H1 (cell line): ENCODE measurements at regions not wholly inside any gene's neighbourhood (a gene's known extent, or its start where the extent isn't known, plus 50 kb on each side); places are given as distances from the start of the nearest gene placed in this dataset.

Experiments used
- CTCF ChIA-PET: fragments of 300-600 bp; sonication (Branson Sonifier 250); formaldehyde crosslinking; loops from one replicate; lab custom pipeline; 2021; ENCODE audit not compliant: partially characterized antibody; lab: Charles Lee
- POLR2A ChIA-PET: fragments of 300-600 bp; sonication (Branson Sonifier 250); formaldehyde crosslinking; loops from one replicate; lab custom pipeline; 2021; ENCODE audit warnings: inconsistent platforms; ENCODE audit not compliant: partially characterized antibody; lab: Charles Lee
- DNase-seq, 2 experiments: peaks; one replicate each; pipeline versions ENCODE4 v3.0.0 to v3.0.0-alpha.2; 2010 to 2022; ENCODE audit warnings: low spot score in 2 of 2, low read depth in 1 of 2, mixed read lengths in 1 of 2
- FAIRE-seq: peaks from 2 replicates; lab custom pipeline; 2011; peaks lifted over from hg19 to GRCh38; lab: Jason Lieb, UNC
- H2AFZ ChIP-seq: 2 replicates; pipeline ENCODE4 v1.8.1; 2012; ENCODE audit warnings: low read length, inconsistent platforms
- H2AK5ac ChIP-seq: 2 replicates; pipeline ENCODE4 v1.6.1; 2013; ENCODE audit warnings: low read depth, low read length
- H2BK120ac ChIP-seq: replicated peaks from 2 replicates; pipeline ENCODE3; 2013; ENCODE audit warnings: low read depth, low read length, inconsistent platforms
- H2BK12ac ChIP-seq: 2 replicates; pipeline ENCODE4 v1.6.1; 2013; ENCODE audit warnings: low read depth, low read length
- H2BK15ac ChIP-seq: 2 replicates; pipeline ENCODE4 v1.6.1; 2013; ENCODE audit warnings: low read length
- H2BK20ac ChIP-seq: 2 replicates; pipeline ENCODE4 v1.6.1; 2013; ENCODE audit warnings: low read length
- H2BK5ac ChIP-seq: 2 replicates; pipeline ENCODE4 v1.6.1; 2013; ENCODE audit warnings: low read depth, low read length
- H3K14ac ChIP-seq: 2 replicates; pipeline ENCODE4 v1.6.1; 2013; ENCODE audit warnings: inconsistent platforms; ENCODE audit not compliant: insufficient read length
- H3K18ac ChIP-seq: 2 replicates; pipeline ENCODE4 v1.6.1; 2013; ENCODE audit warnings: low read length; ENCODE audit errors: extremely low read depth
- H3K23ac ChIP-seq: 2 replicates; pipeline ENCODE4 v1.6.1; 2013; ENCODE audit warnings: inconsistent platforms; ENCODE audit not compliant: insufficient read length
- H3K23me2 ChIP-seq: 2 replicates; pipeline ENCODE4 v1.6.1; 2013; ENCODE audit warnings: low read depth, low read length
- H3K27ac ChIP-seq: 2 replicates; pipeline ENCODE4 v1.6.1; 2011; ENCODE audit warnings: low read depth, low read length, inconsistent platforms
- H3K27me3 ChIP-seq, 4 experiments: replicated peaks in 1 of 4; 1 replicate in 1 of 4; 2 replicates in 3 of 4; pipeline versions ENCODE4 v1.6.1 to v1.8.1; 2011 to 2013; ENCODE audit warnings: low read length in 3 of 4, mild to moderate bottlenecking in 3 of 4, inconsistent platforms in 2 of 4, mixed read lengths in 2 of 4, moderate library complexity in 1 of 4; ENCODE audit not compliant: control insufficient read depth in 3 of 4, insufficient read depth in 3 of 4; ENCODE audit errors: extremely low read depth in 1 of 4
- H3K36me3 ChIP-seq, 4 experiments: 2 replicates each; pipeline versions ENCODE4 v1.6.1 to v1.8.1; 2011 to 2013; ENCODE audit warnings: mild to moderate bottlenecking in 4 of 4, low read length in 3 of 4, moderate library complexity in 2 of 4, control low read depth in 1 of 4, inconsistent platforms in 1 of 4; ENCODE audit not compliant: insufficient read depth in 4 of 4, control insufficient read depth in 2 of 4
- H3K4ac ChIP-seq: replicated peaks from 2 replicates; pipeline ENCODE3; 2013; ENCODE audit warnings: low read length, low read depth, mixed read lengths, inconsistent platforms; ENCODE audit not compliant: insufficient read length
- H3K4me1 ChIP-seq, 4 experiments: replicated peaks in 1 of 4; 1 replicate in 1 of 4; 2 replicates in 3 of 4; pipeline versions ENCODE4 v1.6.1 to v1.8.1; 2011 to 2013; ENCODE audit warnings: low read length in 3 of 4, inconsistent platforms in 2 of 4, mixed read lengths in 1 of 4; ENCODE audit not compliant: insufficient read depth in 4 of 4, control insufficient read depth in 3 of 4
- H3K4me2 ChIP-seq, 2 experiments: 2 replicates each; pipeline versions ENCODE4 v1.6.1 to v1.8.1; 2011 to 2013; ENCODE audit warnings: low read depth in 2 of 2, low read length in 2 of 2, control low read depth in 1 of 2, inconsistent platforms in 1 of 2, mild to moderate bottlenecking in 1 of 2; ENCODE audit not compliant: insufficient read depth in 1 of 2
- H3K4me3 ChIP-seq, 4 experiments: fragments of 200-600, 300-600 bp in 1 of 4; sonication (generic), shearing (Covaris generic), sonication (Bioruptor Twin) in 1 of 4; 2 replicates each; pipeline versions ENCODE4 v1.5.1 to v1.8.1; 2011 to 2016; ENCODE audit warnings: low read length in 4 of 4, low read depth in 3 of 4, control low read depth in 2 of 4, inconsistent platforms in 2 of 4, mild to moderate bottlenecking in 2 of 4, mixed read lengths in 1 of 4, moderate library complexity in 1 of 4; ENCODE audit not compliant: insufficient read depth in 2 of 4; ENCODE audit errors: extremely low read depth in 1 of 4
- H3K56ac ChIP-seq: replicated peaks from 2 replicates; pipeline ENCODE3; 2013; ENCODE audit warnings: low read depth, mild to moderate bottlenecking, mixed read lengths, low read length, inconsistent platforms; ENCODE audit not compliant: insufficient read length
- H3K79me1 ChIP-seq: 2 replicates; pipeline ENCODE4 v1.6.1; 2013; ENCODE audit warnings: low read depth, low read length, control low read depth
- H3K79me2 ChIP-seq, 2 experiments: 2 replicates each; pipeline versions ENCODE4 v1.6.1 to v1.8.1; 2012 to 2013; ENCODE audit warnings: low read length in 2 of 2, mild to moderate bottlenecking in 2 of 2, inconsistent platforms in 1 of 2; ENCODE audit not compliant: insufficient read depth in 2 of 2, control insufficient read depth in 1 of 2
- H3K9ac ChIP-seq, 4 experiments: replicated peaks in 1 of 4; 1 replicate in 1 of 4; 2 replicates in 3 of 4; pipeline versions ENCODE4 v1.6.1 to v1.8.1; 2011 to 2013; ENCODE audit warnings: low read depth in 3 of 4, low read length in 3 of 4, control low read depth in 2 of 4, mild to moderate bottlenecking in 2 of 4, moderate library complexity in 2 of 4, inconsistent platforms in 1 of 4; ENCODE audit errors: extremely low read depth in 1 of 4
- H3K9me3 ChIP-seq, 2 experiments: 2 replicates each; pipeline versions ENCODE4 v1.6.1 to v1.8.1; 2012 to 2013; ENCODE audit warnings: mild to moderate bottlenecking in 2 of 2, moderate library complexity in 2 of 2, control low read depth in 1 of 2, inconsistent platforms in 1 of 2, low read depth in 1 of 2, low read length in 1 of 2, mixed read lengths in 1 of 2; ENCODE audit not compliant: insufficient read depth in 2 of 2
- H4K20me1 ChIP-seq, 2 experiments: replicated peaks in 1 of 2; 2 replicates each; pipeline versions ENCODE3 to v1.8.1; 2011 to 2013; ENCODE audit warnings: inconsistent platforms in 2 of 2, low read length in 2 of 2, mild to moderate bottlenecking in 1 of 2; ENCODE audit not compliant: insufficient read depth in 2 of 2, control insufficient read depth in 1 of 2
- H4K5ac ChIP-seq: 2 replicates; pipeline ENCODE4 v1.6.1; 2013; ENCODE audit warnings: low read length, low read depth, mixed read lengths, inconsistent platforms; ENCODE audit not compliant: insufficient read length
- H4K8ac ChIP-seq: 2 replicates; pipeline ENCODE4 v1.8.0; 2013; ENCODE audit warnings: mild to moderate bottlenecking, moderate library complexity, low read length, inconsistent platforms; ENCODE audit not compliant: insufficient read depth; ENCODE audit errors: extremely low read depth
- H4K91ac ChIP-seq: replicated peaks from 2 replicates; pipeline ENCODE3; 2013; ENCODE audit warnings: low read length, mixed read lengths, inconsistent platforms; ENCODE audit not compliant: insufficient read length
- CHD1 ChIP-seq: IDR thresholded peaks from 2 replicates; pipeline ENCODE4 v1.6.1; 2012; ENCODE audit warnings: low read depth, low read length, improper control_type of control experiment
- EGR1 ChIP-seq: IDR thresholded peaks from 2 replicates; pipeline ENCODE4 v1.6.1; 2011; ENCODE audit warnings: low read depth, low read length, borderline replicate concordance
- WGBS, 2 experiments: shearing (Covaris generic) in 1 of 2; methylation state at CpG; one replicate each; pipeline versions ENCODE4 v1.1.6 to v1.1.7; 2013 to 2015; ENCODE audit warnings: low lambda C conversion rate in 2 of 2, mixed read lengths in 2 of 2, inconsistent platforms in 1 of 2, low coverage in 1 of 2, missing lambda C conversion rate in 1 of 2; ENCODE audit not compliant: insufficient replicate concordance in 2 of 2, insufficient coverage in 1 of 2, insufficient read length in 1 of 2; ENCODE audit errors: extremely low coverage in 1 of 2, missing lambda C conversion rate in 1 of 2; 5-methylcytosine and 5-hydroxymethylcytosine counted together

- H2AFZ ChIP-seq: no peak overlapping the region
- H2BK15ac ChIP-seq: no peak overlapping the region
- no peak overlapping the region for H4K8ac ChIP-seq
- no peak overlapping the region for H2BK20ac ChIP-seq
- H2BK12ac ChIP-seq: no peak overlapping the region
- H3K56ac ChIP-seq: no peak overlapping the region
- no peaks in the 10 kb centered on the region for H3K36me3 ChIP-seq
- H3K27me3 ChIP-seq: no peaks in the 10 kb centered on the region
- DNase-seq: no peak
- H2BK120ac ChIP-seq: no peak overlapping the region
- H3K79me2 ChIP-seq: no peaks in the 10 kb centered on the region
- TF ChIP-seq CHD1 (no peak), EGR1 (no peak)
- TF ChIP-seq, all 59 proteins: peak for 0
- WGBS, 2 experiments: 94% methylated on average over 3 of the region's 3 CpGs; no CpG with 5 or more reads in 1 of the 2 experiments
- Histone ChIP-seq H3K4me3 (no peak overlapping the region), H2BK5ac (no peak overlapping the region), H3K79me1 (no peaks in the 10 kb centered on the region), H3K4me1 (no peaks in the 10 kb centered on the region), H3K9ac (no peak overlapping the region), H3K23me2 (no peaks in the 10 kb centered on the region), H3K23ac (no peak overlapping the region), H4K5ac (no peak overlapping the region), H3K9me3 (peaks cover 14 to 15% of the 10 kb centered on the region in 2 experiments; a peak in 3 of 4 replicates), H3K27ac (no peak overlapping the region), H2AK5ac (no peak overlapping the region), H3K4me2 (no peak overlapping the region), H3K4ac (no peak overlapping the region), H4K91ac (no peak overlapping the region), H3K14ac (no peak overlapping the region), H4K20me1 (no peaks in the 10 kb centered on the region), H3K18ac (no peak overlapping the region)
- POLR2A ChIA-PET: no interaction called here
- no peak for FAIRE-seq
- CTCF ChIA-PET: interaction anchor here (0.7 to 1.5 kb wide), 3 partner anchors 11 to 21 kb away, joined by 3 to 4 read pairs (median 4); no protein-coding TSS in a partner anchor
Measured at GRCh38 chr10:85124603-85125051, 796.2 kb downstream of the CCSER2 start.
